Astrocyte (in vitro differentiated cells and primary cell): ENCODE measurements at regions not wholly inside any gene's neighbourhood (a gene's known extent, or its start where the extent isn't known, plus 50 kb on each side); places are given as distances from the start of the nearest gene placed in this dataset.

Experiments used
- CTCF ChIP-seq: IDR thresholded peaks from 2 replicates; pipeline ENCODE4 v1.5.1; 2011; ENCODE audit warnings: low read depth, mild to moderate bottlenecking, inconsistent platforms, low read length, moderate library complexity; ENCODE audit not compliant: insufficient read depth
- EZH2 ChIP-seq: IDR thresholded peaks from 2 replicates; pipeline ENCODE4 v1.6.1; 2012; ENCODE audit warnings: mild to moderate bottlenecking, low read length, inconsistent platforms; ENCODE audit not compliant: insufficient read depth

GRCh38 chr6:169395080-169395805 lies 141.6 kb upstream of the THBS2 start:
- TF ChIP-seq CTCF = no peak
- TF ChIP-seq EZH2 = no peak
